ENCODE measurements at regions not wholly inside any gene's neighbourhood (a gene's known extent, or its start where the extent isn't known, plus 50 kb on each side); places are given as distances from the start of the nearest gene placed in this dataset.

DNA sequence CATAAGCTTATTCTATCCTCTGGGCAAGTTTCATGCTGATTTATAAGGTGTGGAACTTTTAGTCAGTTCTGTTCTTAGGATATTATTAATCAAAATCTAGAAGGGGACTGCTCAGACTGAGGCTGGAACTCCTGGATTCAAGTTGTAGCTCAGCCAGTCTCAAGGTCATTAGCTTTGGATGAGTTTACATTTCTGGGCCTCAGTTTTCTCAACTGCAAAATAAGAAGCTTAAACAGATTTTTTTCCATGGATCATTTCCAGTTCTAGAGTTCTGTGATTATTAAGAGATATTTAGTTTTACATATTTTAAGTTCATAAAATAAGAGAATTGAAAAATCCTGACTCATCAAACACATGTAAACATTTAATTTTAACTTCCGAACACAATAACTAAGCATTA is 442.5 kb upstream of the PKDCC start:
- WGBS, 3 donors, result 79 to 91% (median 90%) methylated on average over 1 of the region's 1 CpG

DNA sequence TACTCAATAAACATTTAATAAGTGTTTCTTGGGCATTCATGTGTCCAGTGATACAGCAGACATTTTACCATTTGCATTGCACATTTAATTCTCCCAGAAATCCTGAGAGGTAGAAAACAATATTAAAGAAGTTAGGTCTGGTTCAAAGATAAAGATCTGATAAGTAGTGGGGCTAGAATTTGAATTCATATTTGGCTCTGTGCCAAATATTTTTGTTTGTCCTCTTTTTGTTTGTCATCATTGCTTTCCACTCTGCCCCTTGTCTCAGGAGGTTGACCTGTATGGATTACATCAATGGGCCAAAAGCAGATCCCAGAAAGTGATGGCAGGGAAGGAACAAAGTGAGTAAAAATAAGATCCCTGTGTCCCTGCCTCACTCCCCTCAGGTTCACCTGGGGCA is 441.9 kb upstream of the PKDCC start:
- no peak overlapping the region for H3K27ac ChIP-seq (ENCODE audit: low read depth, low read length)

More for the DNA sequence above, 442.5 kb upstream of the PKDCC start:
- H3K27ac ChIP-seq (ENCODE audit: low read depth, low read length), result no peak overlapping the region

DNA sequence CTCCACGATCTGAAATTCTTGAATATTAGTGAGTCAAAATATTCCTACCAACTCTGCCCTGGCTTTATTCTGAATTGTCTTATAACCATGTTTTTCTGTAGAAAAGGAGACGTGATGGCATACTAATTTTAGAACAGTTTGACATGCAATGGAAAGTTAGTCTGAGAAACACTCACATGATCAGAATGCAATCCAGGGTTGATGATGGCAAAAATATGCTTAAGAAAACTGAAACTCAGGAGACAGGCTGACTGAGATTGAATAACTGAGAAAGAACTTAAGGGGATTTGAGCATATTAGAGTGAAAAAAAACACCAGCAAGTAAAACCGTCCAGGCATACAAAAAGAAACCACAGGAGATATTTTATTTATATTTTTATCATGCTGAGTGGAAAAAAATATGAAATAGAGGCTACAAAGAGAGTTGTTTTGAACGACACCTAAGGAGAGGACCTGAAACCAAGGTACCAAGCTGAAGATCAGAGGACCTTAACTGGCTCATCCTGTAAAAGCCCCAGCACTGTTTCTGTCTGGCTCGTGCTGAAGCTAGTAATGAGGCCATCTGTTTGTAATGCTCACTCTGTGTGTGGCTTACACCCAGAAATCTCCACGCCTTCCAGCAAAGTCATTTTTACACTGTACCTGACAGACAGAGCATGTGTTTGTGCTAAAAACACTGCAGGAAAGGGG is 437.2 kb upstream of the PKDCC start:
- 43 to 54% (median 52%) methylated on average over 6 of the region's 6 CpGs for WGBS, 3 donors
- no peak overlapping the region for H3K27ac ChIP-seq (ENCODE audit: low read depth, low read length)

DNA sequence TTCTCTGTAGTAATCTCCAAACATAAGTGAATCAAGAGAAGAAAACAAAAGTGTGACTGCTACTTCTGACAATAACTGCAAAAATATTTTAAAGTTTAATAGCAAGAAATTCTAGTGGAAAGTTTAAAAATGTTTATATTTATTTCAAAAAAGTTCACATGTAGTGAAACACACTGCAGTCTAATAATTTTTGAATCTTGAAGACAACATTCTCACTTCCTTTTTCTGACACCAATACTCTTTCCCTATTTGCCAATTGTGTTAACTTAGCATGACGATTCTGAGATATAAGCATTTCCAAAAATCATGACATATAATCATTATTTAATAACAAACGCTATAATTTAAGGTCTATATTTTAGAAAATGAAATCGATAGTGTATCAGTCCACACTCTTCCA is 429.1 kb upstream of the PKDCC start:
- 58 to 89% (median 86%) methylated on average over 3 of the region's 3 CpGs for WGBS, 3 donors

DNA sequence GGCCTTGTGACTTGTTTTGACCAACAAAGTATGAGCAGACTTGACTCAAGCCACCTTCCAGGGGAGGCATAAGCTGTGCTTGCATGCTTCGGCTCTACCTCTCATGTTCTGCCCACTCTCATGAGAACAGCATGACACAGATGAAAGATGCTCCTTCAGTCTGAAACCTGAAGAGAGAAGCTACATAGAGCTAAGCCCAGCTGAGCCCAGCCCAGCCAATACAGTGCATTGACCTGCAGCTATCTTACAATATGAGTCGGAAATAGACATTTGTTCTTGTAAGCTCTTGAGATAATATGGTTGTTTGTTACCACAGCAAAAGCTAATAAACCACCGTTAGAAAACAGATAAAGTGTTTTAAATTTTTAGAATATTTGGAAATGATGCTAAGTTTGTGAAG is 426.7 kb upstream of the PKDCC start:
- 55 to 81% (median 80%) methylated on average over 3 of the region's 3 CpGs for WGBS, 3 donors
- no peak overlapping the region for H3K27ac ChIP-seq (ENCODE audit: low read depth, low read length)

More for the DNA sequence above, 429.1 kb upstream of the PKDCC start:
- no peak overlapping the region for H3K27ac ChIP-seq (ENCODE audit: low read depth, low read length)

DNA sequence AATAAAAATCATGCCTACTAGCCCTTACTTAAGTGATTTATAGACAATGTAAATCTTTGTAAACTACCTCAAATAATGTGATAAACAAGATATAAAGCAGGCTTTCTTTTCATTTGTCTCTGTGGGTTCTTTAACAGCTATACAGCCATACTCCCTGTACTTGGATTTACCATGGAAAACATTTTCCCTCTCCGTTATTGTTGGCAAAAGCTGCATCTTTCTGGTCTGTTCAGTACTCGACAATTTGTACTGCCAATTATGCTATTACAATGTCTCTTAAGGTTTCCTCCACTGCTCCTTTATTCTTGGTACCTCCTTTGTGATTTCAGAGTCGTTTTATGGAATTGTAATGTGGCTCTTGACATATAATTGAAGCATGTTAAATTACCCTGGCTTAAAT is 426.3 kb upstream of the PKDCC start:
- WGBS, 3 donors, result 38 to 67% (median 60%) methylated on average over 3 of the region's 3 CpGs
- no peak overlapping the region for H3K27ac ChIP-seq (ENCODE audit: low read depth, low read length)

DNA sequence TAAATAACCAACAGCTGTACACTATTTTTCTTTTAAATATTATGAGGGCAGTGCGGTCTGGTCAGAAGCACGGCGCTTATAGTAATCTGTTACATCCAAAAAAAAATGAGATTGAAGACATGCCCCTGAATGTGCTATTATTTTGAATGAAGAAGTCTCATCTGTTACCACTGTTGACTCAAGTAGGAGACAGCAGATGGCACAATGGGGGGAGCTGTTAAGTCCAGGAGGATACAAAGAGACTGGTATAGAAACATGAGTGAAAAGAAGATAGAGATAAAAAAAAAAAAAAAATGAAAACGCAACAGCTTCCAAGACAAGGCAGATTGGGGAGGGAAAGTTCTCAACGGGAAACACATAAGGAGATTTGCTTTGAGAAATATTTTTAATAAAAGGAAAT is 425.5 kb upstream of the PKDCC start:
- 78 to 94% (median 89%) methylated on average over 5 of the region's 5 CpGs for WGBS, 3 donors
- no peak overlapping the region for H3K27ac ChIP-seq (ENCODE audit: low read depth, low read length)

DNA sequence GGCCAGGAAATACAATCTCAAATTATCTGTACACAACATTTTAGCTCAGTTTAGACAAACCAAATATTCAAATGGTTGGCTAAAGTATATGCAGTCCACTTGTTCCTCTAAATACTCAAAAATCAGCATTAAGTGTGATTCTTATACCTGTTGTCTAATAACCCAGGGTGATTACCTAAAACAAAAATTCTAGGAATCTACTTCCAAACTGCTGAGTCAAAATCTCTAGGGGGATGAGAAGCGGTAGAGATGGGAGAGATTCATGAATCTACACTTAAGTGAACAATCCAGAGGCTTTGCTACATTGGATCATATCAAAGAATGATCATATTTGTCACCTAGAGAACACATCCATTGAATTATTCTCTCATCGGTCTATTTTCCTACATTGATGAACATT is 420.9 kb upstream of the PKDCC start:
- H3K27ac ChIP-seq (ENCODE audit: low read depth, low read length), result no peak overlapping the region
- 79 to 92% (median 89%) methylated on average over 2 of the region's 2 CpGs for WGBS, 3 donors

DNA sequence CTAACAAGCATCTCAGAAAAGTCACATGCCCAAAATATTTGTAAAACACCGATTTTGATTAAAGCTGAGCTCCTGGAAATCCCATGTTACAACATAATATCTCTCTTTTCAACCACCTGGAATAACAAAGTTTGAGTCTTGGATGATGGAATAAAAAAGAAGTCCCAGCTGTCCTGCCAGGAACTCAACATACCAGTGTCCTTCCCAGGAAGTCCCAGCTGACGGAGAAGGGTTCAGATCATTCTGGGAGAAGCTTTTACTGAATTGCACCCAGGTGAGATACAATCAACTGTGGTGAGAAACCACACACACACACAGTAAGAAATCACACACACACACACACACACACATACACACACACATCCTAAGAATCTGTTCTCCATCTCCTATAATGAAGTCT is 413.1 kb upstream of the PKDCC start:
- H3K27ac ChIP-seq (ENCODE audit: low read depth, low read length), result no peak overlapping the region
- 80 to 86% (median 81%) methylated on average over 2 of the region's 2 CpGs for WGBS, 3 donors

DNA sequence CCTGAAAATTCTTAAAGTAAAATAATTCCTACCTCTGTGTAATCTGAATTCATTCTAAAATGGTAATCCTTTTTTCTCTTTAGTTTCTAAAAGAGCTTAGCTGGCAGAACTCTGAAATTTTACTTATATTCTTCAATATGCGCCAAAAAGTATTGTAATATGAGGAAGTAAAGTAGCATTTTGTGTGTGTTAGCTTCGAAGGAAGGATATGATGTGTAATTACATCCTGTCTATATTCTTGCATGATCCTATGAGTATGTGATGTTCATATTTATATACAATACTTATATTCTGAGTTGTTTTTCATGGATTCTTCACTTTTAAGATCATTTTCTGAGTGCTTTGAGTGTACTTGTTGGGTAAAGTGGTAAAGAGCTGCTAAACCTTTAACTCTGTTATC is 402.9 kb upstream of the PKDCC start:
- no peak overlapping the region for H3K27ac ChIP-seq (ENCODE audit: low read depth, low read length)
- 43 to 69% (median 54%) methylated on average over 2 of the region's 2 CpGs for WGBS, 3 donors

DNA sequence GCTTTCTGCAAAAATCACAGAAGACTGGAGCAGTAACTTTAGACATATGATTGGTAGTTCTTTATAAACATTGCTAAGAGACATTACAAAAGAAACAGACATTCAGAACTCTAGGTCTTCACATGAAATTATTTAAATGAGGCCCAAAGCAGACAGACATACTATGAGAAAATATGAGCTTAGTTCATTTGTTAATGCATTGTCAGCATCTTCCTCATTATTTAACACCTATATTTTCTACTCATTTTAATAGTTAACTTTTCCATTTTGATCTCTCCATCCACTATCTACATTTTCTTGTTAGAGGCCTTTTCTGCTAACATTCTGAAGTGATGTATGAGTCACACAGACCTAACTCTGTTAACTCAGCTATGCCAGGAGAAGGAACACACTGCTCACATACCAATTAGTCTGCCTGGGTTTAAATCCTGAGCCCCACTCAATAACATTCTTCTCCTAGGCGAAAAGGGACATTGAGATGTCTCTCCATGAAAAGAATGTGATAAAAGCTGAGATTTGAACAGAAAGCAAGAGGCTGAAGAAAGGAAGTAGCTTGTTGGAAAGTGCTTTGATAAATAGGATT is 400.3 kb upstream of the PKDCC start:
- 57 to 90% (median 82%) methylated on average over 1 of the region's 1 CpG for WGBS, 3 donors
- no peak overlapping the region for H3K27ac ChIP-seq (ENCODE audit: low read depth, low read length)

DNA sequence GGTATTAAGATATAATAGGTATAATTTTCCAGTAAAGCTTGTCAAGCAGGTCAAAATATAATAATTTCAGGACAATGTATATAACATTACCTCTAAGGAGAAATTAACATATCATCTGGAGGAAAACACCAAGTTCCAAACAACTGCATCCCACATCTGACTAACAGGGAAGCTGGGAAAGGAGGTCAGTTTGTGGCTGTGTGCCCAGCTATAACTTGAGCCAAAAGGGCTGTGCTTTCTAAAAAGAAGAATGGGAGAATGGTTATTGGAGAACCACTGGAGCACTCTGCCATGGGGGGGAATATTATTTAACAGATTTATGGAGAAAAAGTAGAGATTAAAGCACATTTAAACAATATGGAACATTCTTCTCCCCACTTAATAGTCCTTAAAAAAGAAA is 390.6 kb upstream of the PKDCC start:
- no peak overlapping the region for H3K27ac ChIP-seq (ENCODE audit: low read depth, low read length)

DNA sequence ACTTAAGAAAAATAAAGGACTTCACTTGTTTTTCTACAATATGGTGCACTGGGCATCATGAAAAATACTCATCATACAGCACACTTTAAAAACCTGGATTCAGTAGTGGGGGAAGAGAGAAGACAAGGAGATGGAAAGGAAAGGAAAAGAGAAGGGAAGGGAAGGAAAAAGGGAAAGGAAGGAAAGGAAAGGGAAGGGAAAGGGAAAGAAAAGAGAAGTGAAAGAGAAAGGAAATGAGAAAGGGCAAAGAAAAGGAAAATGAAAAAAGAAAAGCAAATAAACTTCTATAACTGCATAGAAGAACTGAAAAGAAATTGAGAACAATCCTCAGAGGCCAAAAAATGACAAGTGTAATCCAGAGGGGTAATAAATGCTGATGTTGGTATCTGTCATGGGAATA is 388.1 kb upstream of the PKDCC start:
- H3K27ac ChIP-seq (ENCODE audit: low read depth, low read length), result no peak overlapping the region

DNA sequence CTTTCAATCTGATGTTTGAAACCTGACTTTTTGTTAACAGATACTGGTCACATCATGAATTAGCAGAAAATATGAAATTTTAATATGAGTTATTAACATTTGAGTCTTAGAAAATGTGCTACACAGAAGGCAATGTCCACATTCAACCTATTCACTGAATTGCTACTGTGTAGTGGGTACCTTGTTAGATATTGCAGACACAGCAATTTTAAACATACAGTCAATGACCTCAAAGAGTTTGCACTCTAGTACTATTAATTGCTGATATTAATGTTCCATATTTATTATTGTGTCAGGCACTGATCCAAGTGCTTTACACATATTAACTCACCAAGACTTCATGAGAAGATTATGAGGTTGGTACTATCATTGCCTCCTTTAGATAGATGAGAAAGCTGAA is 385.4 kb upstream of the PKDCC start:
- no peak overlapping the region for H3K27ac ChIP-seq (ENCODE audit: low read depth, low read length)

DNA sequence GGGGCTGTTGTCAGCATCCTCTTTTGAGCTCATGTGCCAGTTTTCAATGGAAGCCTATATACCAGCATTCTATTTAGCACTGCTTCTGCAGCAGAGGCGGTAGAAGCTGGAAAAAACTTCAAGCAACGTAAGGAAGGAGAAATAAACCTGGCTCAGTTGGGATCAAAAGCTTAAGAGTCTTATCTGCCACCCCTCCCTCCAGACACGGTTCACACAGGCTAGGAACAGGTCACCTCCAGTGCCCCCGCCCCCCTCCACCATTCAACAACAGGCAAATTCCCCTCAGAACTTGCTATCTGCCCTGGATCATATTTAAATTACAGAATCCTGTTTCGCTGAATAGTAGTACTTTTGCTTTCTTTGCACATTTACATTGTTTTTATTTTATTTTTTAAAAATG is 384.8 kb upstream of the PKDCC start:
- WGBS, 3 donors, result 58 to 78% (median 76%) methylated on average over 5 of the region's 5 CpGs
- H3K27ac ChIP-seq (ENCODE audit: low read depth, low read length), result no peak overlapping the region

DNA sequence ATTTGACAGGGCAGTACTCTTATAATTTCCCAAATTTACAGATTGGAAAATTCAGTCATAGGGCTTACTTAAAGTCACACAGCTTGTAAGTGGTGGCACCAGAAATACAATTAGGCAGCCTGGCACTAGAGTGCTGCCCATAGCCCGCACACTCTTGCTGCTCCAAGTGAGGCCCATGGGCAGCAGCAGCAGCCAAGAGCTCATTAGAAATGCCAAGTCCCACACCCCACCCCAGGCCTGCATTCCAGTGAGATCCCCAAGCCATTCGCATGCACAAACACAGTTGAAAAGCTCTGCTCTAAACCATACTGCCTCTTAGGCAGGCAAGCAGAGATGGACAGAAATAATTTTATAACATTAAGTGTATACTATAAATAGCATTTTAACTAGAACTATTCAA is 379.3 kb upstream of the PKDCC start:
- no peak overlapping the region for H3K27ac ChIP-seq (ENCODE audit: low read depth, low read length)
- WGBS, 3 donors, result 72 to 84% (median 84%) methylated on average over 2 of the region's 2 CpGs

DNA sequence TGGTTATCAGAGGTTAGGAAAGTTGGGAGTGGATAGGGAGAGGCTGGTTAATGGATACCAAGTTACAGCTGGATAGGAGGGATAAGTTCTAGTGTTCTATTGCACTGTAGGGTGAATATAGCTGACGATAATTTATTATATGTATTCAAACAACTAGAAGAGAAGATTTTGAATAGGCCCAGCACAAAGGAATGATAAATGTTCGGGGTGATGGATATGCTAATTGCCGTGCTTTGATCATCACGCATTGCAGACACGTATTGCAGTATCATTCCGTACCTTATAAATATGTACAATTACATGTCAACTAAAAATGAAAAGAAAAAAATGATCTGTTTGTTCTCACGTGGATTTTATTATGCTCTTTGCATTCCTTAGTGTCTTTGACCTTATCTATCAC is 369.2 kb upstream of the PKDCC start:
- no peak overlapping the region for H3K27ac ChIP-seq (ENCODE audit: low read depth, low read length)
- WGBS, 3 donors, result 70 to 85% (median 85%) methylated on average over 7 of the region's 7 CpGs

DNA sequence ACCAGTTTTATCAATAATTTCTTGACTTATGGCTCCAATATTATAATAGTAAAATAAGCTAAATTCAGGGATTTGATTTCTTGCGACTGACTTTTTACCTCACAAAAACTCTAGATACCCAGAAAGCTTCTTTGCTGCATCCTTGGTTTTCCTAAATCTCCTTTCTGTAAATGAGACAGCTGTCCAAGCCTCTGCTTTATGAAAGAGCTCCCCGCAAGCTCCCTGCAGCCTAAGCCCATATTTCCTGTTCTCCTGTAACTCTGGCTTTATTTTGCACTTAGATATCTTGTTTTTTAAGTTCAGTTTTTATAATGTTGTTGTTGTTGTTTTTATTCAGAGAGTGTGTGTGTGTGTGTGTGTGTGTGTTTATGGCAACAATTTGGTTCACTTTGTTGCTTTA is 361.7 kb upstream of the PKDCC start:
- H3K27ac ChIP-seq (ENCODE audit: low read depth, low read length), result no peak overlapping the region
- 89 to 95% (median 95%) methylated on average over 2 of the region's 2 CpGs for WGBS, 3 donors

DNA sequence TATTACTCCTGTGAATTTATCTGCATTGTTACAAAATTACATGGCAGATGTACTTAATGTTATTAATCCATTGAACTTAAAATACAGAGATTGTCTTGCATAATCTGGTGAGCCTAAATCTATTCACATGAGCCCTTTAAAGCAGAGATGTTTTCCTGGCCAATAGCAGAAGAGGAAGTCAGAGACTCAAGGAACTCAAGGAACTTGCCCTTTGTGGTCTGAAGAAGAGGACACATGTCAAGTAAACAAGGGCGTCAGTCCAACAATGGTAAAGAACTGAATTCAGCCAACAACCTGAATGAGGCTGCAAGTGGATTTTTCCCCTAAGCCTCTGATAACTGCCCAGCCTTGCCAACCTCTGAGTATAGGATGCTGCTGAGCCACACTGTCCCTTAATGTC is 356.3 kb upstream of the PKDCC start:
- WGBS, 3 donors, result 38 to 50% (median 45%) methylated on average over 1 of the region's 1 CpG
- no peak overlapping the region for H3K27ac ChIP-seq (ENCODE audit: low read depth, low read length)

DNA sequence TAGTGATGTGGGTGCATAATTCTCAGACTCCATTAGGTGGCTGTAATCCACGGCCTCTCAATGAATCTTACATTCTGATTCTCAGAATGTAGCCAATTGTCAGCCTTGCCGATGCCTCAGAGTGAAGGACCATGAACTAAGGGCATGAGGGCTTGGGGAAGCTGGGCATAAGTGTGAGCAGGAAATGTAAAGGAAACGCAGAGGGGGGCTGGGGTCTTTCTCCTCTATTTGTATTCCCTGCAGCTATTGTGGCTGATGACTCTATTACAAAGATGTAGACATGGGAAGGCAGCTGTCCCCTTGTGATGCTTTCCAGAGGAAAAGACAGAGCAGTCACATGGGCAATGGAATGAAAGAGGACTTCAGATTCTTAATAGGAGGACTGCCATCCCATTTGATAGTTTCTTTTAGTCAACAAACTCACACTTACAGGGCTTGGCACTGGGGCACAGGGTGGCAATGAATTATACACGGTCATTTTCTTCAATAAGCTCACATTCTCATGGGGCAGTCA is 353.2 kb upstream of the PKDCC start:
- no peak overlapping the region for H3K27ac ChIP-seq (ENCODE audit: low read depth, low read length)
- WGBS, 3 donors, result 62 to 80% (median 76%) methylated on average over 4 of the region's 4 CpGs

Measured in adipose tissue (tissue), 3 donors.